Kidney epithelial cell (primary cell): ENCODE measurements at regions not wholly inside any gene's neighbourhood (a gene's known extent, or its start where the extent isn't known, plus 50 kb on each side); places are given as distances from the start of the nearest gene placed in this dataset.

Experiments
- DNase-seq: peaks from one replicate; pipeline ENCODE4 v3.0.0-alpha.2; 2010; ENCODE audit warnings: low read depth
- H3K27me3 ChIP-seq: 2 replicates; pipeline ENCODE4 v1.6.0; 2011; ENCODE audit warnings: low read length; ENCODE audit not compliant: control insufficient read depth, insufficient read depth
- H3K36me3 ChIP-seq: 2 replicates; pipeline ENCODE4 v1.5.1; 2011; ENCODE audit warnings: low read length; ENCODE audit not compliant: control insufficient read depth, insufficient read depth
- H3K4me3 ChIP-seq: 2 replicates; pipeline ENCODE4 v1.5.1; 2011; ENCODE audit warnings: low read depth, mild to moderate bottlenecking, control low read depth, low read length
- CTCF ChIP-seq: IDR thresholded peaks from 2 replicates; pipeline ENCODE4 v1.5.1; 2011; ENCODE audit warnings: mild to moderate bottlenecking, moderate library complexity, low read length, control low read depth, inconsistent platforms; ENCODE audit not compliant: insufficient read depth, poor library complexity, severe bottlenecking

GRCh38 chr11:38089726-38090125, 1491.7 kb upstream of the RAG2 start:
- Histone ChIP-seq H3K27me3 (no peaks in the 10 kb centered on the region), H3K36me3 (no peaks in the 10 kb centered on the region), H3K4me3 (no peak overlapping the region)
- DNase-seq: no peak
- no peak for TF ChIP-seq CTCF

- Histone ChIP-seq H3K27me3 (no peaks in the 10 kb centered on the region), H3K36me3 (no peaks in the 10 kb centered on the region), H3K4me3 (no peak overlapping the region)
- TF ChIP-seq CTCF: no peak
- DNase-seq: no peak
Measured at GRCh38 chr11:38060920-38061319, 1462.9 kb upstream of the RAG2 start.

GRCh38 chr11:38060136-38060535, 1462.1 kb upstream of the RAG2 start:
- Histone ChIP-seq H3K36me3 (no peaks in the 10 kb centered on the region), H3K27me3 (no peaks in the 10 kb centered on the region), H3K4me3 (no peak overlapping the region)
- DNase-seq: no peak
- no peak for TF ChIP-seq CTCF

- no peak overlapping the region for H3K4me3 ChIP-seq
- H3K36me3 ChIP-seq: no peaks in the 10 kb centered on the region
Measured at GRCh38 chr11:38046571-38047135, 1448.6 kb upstream of the RAG2 start.

GRCh38 chr11:38043060-38043459, 1445.0 kb upstream of the RAG2 start:
- no peaks in the 10 kb centered on the region for H3K27me3 ChIP-seq
- DNase-seq: no peak
- TF ChIP-seq CTCF: no peak
- H3K36me3 ChIP-seq: no peaks in the 10 kb centered on the region
- no peak overlapping the region for H3K4me3 ChIP-seq

More at GRCh38 chr11:38046571-38047135, 1448.6 kb upstream of the RAG2 start:
- no peaks in the 10 kb centered on the region for H3K27me3 ChIP-seq
- no peak for DNase-seq
- TF ChIP-seq CTCF: no peak

GRCh38 chr11:38038777-38039176, 1440.7 kb upstream of the RAG2 start:
- Histone ChIP-seq H3K4me3 (no peak overlapping the region), H3K36me3 (no peaks in the 10 kb centered on the region), H3K27me3 (no peaks in the 10 kb centered on the region)
- TF ChIP-seq CTCF: no peak
- DNase-seq: no peak
